CD1c-positive myeloid dendritic cell (primary cell): ENCODE measurements at regions not wholly inside any gene's neighbourhood (a gene's known extent, or its start where the extent isn't known, plus 50 kb on each side); places are given as distances from the start of the nearest gene placed in this dataset.
"Not testable (repeated sequence)": the region's sequence is repeated elsewhere in the genome, so short reads cannot be mapped to it uniquely, and the experiment has no call there.

Source experiments
- DNase-seq: peaks from one replicate; pipeline ENCODE4 v3.0.0-alpha.2; 2016; ENCODE audit errors: extremely low spot score

DNA sequence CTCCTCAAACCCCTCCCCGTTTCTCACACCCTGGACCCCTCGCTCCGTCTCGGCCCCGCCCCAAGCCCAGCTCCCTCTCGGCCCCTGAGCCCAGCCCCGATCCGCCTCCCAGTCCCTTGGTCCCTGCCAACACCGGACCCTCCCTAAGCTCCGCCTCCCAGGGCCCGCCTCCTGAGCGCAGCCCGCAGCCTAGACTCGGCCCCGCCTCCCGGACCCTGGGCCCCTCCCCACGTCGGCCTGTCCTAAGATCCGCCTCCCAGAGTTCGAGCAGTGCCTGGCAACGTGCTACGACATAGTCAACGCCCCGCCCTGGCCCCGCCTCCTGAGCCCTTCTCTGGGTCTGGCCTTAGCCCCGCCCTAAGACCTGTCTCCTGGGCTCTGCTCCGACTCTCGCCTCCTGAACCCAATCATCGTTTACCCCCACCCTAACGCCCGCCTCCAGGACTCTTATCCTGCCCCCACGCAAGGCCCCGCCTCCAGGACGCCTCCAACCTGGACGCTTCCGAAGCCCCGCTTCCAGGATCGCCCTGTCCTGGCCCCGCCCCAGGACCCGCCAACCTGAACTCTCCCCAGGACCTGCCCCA lies 53.1 kb upstream of the ROPN1B start:
- peak; percentile 98 for DNase-seq

DNA sequence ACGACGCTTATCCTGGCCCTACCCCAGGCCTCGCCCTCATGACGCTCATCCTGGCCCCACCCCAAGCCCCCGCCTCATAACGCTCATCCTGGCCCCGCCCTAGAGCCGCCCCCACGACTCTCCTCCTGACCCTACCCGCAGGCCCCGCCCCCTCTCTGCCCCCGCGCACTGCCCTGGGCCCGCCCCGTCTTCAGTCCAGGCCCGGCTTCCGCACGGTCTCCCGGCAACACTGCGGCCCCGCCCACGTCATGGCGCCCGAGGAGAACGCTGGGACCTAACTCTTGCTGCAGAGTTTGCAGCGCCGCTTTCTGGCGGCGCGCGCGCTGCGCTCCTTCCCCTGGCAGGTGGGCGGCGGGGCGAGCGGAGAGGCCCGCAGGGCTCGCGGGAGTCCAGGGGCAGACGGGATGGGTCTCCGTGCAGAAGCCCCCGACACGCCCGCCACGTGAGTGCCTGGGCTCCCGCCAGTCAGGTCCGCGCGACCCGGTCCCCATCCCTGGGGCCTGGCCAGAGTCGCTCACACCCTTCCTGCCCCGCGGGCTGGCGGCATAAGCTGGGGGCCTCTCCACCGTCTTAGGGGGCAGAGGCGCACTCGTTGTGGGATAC lies 52.5 kb upstream of the ROPN1B start:
- DNase-seq: peak; percentile 98

DNA sequence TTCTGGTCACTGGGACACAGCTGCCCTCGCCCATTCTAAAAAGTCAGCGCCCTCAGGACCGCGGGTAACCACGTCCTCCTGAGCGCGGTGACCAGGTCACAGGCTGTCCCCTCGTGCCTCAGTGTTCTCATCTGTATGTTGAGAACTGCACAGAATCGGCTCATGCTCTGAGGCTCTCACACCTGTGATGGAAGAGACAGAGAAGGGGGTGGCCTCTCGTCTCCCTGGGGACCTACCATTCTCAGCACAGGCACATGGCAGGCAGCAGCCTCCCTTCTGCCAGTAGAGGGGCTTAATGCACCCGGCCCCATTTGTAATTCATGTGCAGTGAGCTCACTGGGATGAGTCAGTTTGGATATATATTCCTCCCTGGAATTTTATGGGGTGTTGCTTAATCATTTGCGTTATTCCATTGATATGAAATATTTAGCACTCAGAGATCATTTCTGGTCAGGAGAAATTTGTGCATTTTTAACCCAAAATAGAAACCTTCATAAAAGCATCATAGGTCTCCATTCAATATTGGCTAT lies 51.9 kb upstream of the ROPN1B start:
- DNase-seq: not testable (repeated sequence)

DNA sequence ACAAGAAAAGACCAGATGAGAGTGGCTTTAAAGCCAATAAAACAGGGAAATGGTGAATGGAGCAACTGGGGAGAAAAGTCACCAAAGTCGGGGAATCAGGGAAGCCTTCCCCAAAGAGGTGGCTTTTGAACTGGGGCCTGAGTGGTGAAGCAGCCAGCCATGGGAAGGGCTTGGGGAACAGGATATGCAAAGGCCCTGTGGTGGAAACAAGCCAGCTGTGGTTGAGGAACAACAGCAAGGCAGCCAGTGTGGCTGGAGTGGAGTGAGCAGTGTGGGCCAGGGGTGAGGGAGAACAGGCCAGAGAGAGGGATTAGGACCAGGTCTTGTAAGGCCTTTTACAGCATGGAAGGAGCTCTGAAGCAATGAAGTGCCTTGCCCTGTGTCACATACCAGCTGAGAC lies 51.0 kb upstream of the ROPN1B start:
- not testable (repeated sequence) for DNase-seq

DNA sequence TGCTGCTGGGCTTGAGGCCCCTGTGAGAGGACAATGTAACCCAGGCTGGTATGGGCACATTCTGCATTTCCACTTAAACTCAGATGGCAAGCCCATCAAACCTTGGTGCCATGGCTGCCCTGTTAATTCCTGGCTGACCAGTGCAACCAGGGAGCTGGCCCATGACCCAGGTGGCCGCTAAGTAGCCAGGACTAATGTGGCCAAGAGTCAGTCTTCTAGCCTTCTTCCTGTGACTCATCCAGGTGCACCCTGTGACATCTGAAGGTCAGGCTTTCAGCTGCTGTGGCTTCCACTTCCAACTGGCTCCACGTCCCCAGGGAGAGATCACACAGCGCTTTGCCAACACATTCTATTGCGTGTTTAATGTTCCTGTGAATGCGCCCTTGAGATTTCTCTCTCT lies 50.5 kb upstream of the ROPN1B start:
- not testable (repeated sequence) for DNase-seq

DNA sequence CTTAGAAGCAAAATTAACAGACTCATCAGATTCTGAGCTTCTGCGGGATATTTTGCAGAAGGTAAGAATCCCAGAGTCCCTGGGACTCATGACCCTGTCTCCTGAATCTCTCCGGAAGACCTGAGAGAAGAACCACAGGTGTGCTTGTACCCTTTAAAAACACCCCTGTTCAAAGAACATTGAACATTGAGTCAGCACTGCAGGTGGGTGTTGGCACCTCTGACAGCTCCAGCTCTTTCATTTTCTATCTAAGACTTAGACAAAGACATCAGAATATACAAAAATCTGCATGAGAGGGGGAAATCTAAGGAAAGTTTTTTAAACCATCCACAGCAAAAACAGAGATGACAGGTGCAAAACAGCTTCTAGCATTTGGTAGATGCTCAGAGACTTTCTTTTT lies 50.1 kb upstream of the ROPN1B start:
- DNase-seq: not testable (repeated sequence)
